OCI-LY1 (cell line): ENCODE measurements at regions not wholly inside any gene's neighbourhood (a gene's known extent, or its start where the extent isn't known, plus 50 kb on each side); places are given as distances from the start of the nearest gene placed in this dataset.

Experiments
- H2AFZ ChIP-seq: fragments of 200-600 bp; sonication (generic), shearing (Covaris generic); 2 replicates; pipeline ENCODE4 v1.6.0; 2014; ENCODE audit warnings: antibody characterized with exemption, mild to moderate bottlenecking, low read length
- H3F3A ChIP-seq: fragments of 200-600 bp; sonication (generic), shearing (Covaris generic); 2 replicates; pipeline ENCODE4 v1.6.0; 2014; ENCODE audit warnings: mild to moderate bottlenecking, antibody characterized with exemption, low read length, moderate library complexity; ENCODE audit not compliant: insufficient read depth
- H3K27ac ChIP-seq: fragments of 200-600 bp; sonication (generic); 2 replicates; pipeline ENCODE4 v1.5.1; 2014; ENCODE audit warnings: low read length, mixed run types, mild to moderate bottlenecking, low read depth; ENCODE audit not compliant: poor library complexity, severe bottlenecking
- H3K27me3 ChIP-seq: fragments of 200-600 bp; sonication (generic); 2 replicates; pipeline ENCODE4 v1.6.0; 2014; ENCODE audit warnings: antibody characterized with exemption, mild to moderate bottlenecking, low read length, moderate library complexity; ENCODE audit not compliant: insufficient read depth
- H3K36me3 ChIP-seq: fragments of 200-600 bp; sonication (generic); 2 replicates; pipeline ENCODE4 v1.6.1; 2014; ENCODE audit warnings: mild to moderate bottlenecking, antibody characterized with exemption, low read length, moderate library complexity, mixed read lengths; ENCODE audit not compliant: insufficient read depth
- H3K4me1 ChIP-seq: fragments of 200-600 bp; sonication (generic); 2 replicates; pipeline ENCODE4 v1.5.1; 2014; ENCODE audit warnings: mild to moderate bottlenecking, low read length, moderate library complexity; ENCODE audit not compliant: insufficient read depth, severe bottlenecking
- H3K4me2 ChIP-seq: fragments of 200-600 bp; sonication (generic), shearing (Covaris generic); 2 replicates; pipeline ENCODE4 v1.6.1; 2014; ENCODE audit warnings: low read length
- H3K4me3 ChIP-seq: fragments of 200-600 bp; sonication (generic); 2 replicates; pipeline ENCODE4 v1.5.1; 2014; ENCODE audit warnings: low read length, low read depth, mild to moderate bottlenecking, mixed read lengths; ENCODE audit not compliant: poor library complexity, severe bottlenecking
- H3K79me2 ChIP-seq: fragments of 200-600 bp; shearing (Covaris generic); 2 replicates; pipeline ENCODE4 v1.6.1; 2016; ENCODE audit warnings: mixed run types, low read length, mixed read lengths; ENCODE audit not compliant: insufficient read depth
- H3K9ac ChIP-seq: fragments of 200-600 bp; sonication (generic), shearing (Covaris generic); 2 replicates; pipeline ENCODE4 v1.6.1; 2014; ENCODE audit warnings: mild to moderate bottlenecking, low read length, mixed read lengths
- H3K9me2 ChIP-seq: fragments of 200-600 bp; sonication (generic), shearing (Covaris generic); 2 replicates; pipeline ENCODE4 v1.6.1; 2014; ENCODE audit warnings: low read depth, mild to moderate bottlenecking, low read length, mixed read lengths
- H3K9me3 ChIP-seq: fragments of 200-600 bp; shearing (Covaris generic); 2 replicates; pipeline ENCODE4 v1.6.1; 2014; ENCODE audit warnings: low read length, mixed read lengths
- H4K20me1 ChIP-seq: fragments of 200-600 bp; sonication (generic), shearing (Covaris generic); 2 replicates; pipeline ENCODE4 v1.6.0; 2016; ENCODE audit warnings: mild to moderate bottlenecking, low read length; ENCODE audit not compliant: insufficient read depth
- EZH2 ChIP-seq: fragments of 200-600 bp; sonication (generic), shearing (Covaris generic); IDR thresholded peaks from 2 replicates; pipeline ENCODE4 v1.8.0; 2017; ENCODE audit warnings: borderline replicate concordance, mixed run types, mild to moderate bottlenecking, antibody characterized with exemption, low read length, moderate library complexity, mixed read lengths
- TF ChIP-seq, protein P1 (sequence below): fragments of 200-600 bp; sonication (generic), shearing (Covaris generic); IDR thresholded peaks from 2 replicates; pipeline ENCODE4 v1.5.1; 2017; ENCODE audit warnings: mild to moderate bottlenecking, antibody characterized with exemption, low read length, moderate library complexity, mixed read lengths

DNA sequence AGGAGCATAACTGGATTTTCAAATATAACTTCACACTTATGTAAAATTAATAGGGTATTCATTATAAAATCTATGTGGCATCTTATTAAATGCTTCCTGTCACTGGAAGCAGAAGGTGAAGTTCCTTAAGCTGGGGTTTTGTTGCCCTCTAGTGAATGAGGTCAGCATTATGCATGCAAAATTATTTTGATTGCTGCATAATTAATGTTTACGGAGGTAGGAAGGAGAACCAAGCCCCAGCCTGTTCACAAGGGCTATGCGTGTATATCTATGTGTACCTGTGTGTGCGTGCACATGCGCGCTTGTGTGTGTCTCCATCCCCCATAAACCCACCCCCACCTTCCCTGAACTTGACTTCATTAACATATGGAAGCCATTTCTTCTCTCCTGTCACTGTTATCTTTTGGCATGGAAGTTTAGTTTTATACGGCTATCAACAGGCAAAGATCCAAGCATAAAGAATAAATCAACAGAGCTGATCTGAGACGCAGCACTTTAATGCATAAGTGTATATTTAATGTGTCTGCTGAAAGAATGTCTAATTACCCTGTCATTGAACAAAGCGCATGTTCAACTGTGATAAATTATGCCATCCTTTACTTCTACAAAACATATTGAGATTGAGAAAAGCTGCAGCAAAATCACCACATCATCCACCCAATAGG lies 90.2 kb upstream of the CDH4 start:
- Histone ChIP-seq H3K27ac (no peak overlapping the region), H3K9me3 (no peaks in the 10 kb centered on the region), H3K27me3 (no peaks in the 10 kb centered on the region), H4K20me1 (no peaks in the 10 kb centered on the region), H3F3A (no peaks in the 10 kb centered on the region), H3K79me2 (no peaks in the 10 kb centered on the region), H3K9ac (no peak overlapping the region), H3K4me1 (no peaks in the 10 kb centered on the region), H3K4me2 (no peak overlapping the region), H3K4me3 (no peak overlapping the region), H2AFZ (no peak overlapping the region), H3K36me3 (no peaks in the 10 kb centered on the region), H3K9me2 (no peaks in the 10 kb centered on the region)
- TF ChIP-seq, protein P1, sequence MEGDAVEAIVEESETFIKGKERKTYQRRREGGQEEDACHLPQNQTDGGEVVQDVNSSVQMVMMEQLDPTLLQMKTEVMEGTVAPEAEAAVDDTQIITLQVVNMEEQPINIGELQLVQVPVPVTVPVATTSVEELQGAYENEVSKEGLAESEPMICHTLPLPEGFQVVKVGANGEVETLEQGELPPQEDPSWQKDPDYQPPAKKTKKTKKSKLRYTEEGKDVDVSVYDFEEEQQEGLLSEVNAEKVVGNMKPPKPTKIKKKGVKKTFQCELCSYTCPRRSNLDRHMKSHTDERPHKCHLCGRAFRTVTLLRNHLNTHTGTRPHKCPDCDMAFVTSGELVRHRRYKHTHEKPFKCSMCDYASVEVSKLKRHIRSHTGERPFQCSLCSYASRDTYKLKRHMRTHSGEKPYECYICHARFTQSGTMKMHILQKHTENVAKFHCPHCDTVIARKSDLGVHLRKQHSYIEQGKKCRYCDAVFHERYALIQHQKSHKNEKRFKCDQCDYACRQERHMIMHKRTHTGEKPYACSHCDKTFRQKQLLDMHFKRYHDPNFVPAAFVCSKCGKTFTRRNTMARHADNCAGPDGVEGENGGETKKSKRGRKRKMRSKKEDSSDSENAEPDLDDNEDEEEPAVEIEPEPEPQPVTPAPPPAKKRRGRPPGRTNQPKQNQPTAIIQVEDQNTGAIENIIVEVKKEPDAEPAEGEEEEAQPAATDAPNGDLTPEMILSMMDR, result no peak
- no peak for TF ChIP-seq EZH2

DNA sequence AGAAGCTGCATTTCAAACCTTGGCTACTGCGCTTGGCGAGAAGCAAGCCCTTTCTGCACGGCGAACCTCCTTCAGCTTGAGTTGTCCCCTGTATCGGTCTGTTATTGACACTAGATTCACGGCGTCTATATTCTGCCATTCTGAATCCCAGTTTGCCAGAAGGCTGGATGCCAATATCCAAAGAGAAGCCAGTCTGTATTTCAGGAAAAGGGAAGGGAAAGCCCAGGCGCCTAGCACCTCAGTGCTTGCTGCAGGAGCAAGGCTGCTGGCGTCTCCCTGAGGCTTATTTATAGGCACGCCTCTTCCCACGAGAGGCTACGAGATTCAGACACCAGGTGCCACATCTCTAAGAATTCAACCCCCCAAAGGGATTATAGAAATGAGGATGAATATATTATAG lies 89.6 kb upstream of the CDH4 start:
- Histone ChIP-seq H3F3A (no peaks in the 10 kb centered on the region), H3K4me1 (no peaks in the 10 kb centered on the region), H3K4me3 (no peak overlapping the region), H2AFZ (no peak overlapping the region), H3K79me2 (no peaks in the 10 kb centered on the region), H3K4me2 (no peak overlapping the region), H4K20me1 (no peaks in the 10 kb centered on the region), H3K27ac (no peak overlapping the region), H3K27me3 (no peaks in the 10 kb centered on the region), H3K9me3 (no peaks in the 10 kb centered on the region), H3K9ac (no peak overlapping the region), H3K9me2 (no peaks in the 10 kb centered on the region), H3K36me3 (no peaks in the 10 kb centered on the region)
- TF ChIP-seq, protein P1, result no peak
- no peak for TF ChIP-seq EZH2

DNA sequence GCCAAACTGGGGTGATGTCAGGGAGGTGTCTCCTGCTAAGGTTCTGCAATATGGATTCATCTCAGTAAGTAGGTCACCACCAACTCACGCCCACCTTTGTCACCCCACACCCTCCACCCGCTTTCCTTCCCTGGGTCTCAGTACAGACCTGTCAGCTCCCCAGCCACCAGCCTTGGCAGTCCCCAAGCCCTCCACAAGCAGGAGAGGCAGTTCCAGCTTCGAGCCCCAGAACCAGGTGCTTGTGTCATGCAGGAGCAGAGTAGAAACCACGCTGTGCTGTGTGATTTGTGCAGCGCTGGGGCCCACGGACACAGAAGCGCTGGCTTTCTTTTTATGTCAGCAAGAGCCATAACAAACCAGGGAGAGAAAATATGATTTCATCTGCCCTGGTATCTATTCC lies 89.0 kb upstream of the CDH4 start:
- TF ChIP-seq EZH2, result no peak
- TF ChIP-seq, protein P1, result no peak
- H2AFZ ChIP-seq, result no peak overlapping the region
- no peaks in the 10 kb centered on the region for H3K79me2 ChIP-seq
- no peaks in the 10 kb centered on the region for H3K36me3 ChIP-seq
- H3K27me3 ChIP-seq, result no peaks in the 10 kb centered on the region
- no peaks in the 10 kb centered on the region for H3K4me1 ChIP-seq
- H3F3A ChIP-seq, result no peaks in the 10 kb centered on the region
- H4K20me1 ChIP-seq, result no peaks in the 10 kb centered on the region
- H3K27ac ChIP-seq, result no peak overlapping the region
- H3K9me3 ChIP-seq, result no peaks in the 10 kb centered on the region
- no peaks in the 10 kb centered on the region for H3K9me2 ChIP-seq
- H3K4me3 ChIP-seq, result no peak overlapping the region
- no peak overlapping the region for H3K9ac ChIP-seq
- H3K4me2 ChIP-seq, result no peak overlapping the region
